ENCODE measurements at regions not wholly inside any gene's neighbourhood (a gene's known extent, or its start where the extent isn't known, plus 50 kb on each side); places are given as distances from the start of the nearest gene placed in this dataset.

DNA sequence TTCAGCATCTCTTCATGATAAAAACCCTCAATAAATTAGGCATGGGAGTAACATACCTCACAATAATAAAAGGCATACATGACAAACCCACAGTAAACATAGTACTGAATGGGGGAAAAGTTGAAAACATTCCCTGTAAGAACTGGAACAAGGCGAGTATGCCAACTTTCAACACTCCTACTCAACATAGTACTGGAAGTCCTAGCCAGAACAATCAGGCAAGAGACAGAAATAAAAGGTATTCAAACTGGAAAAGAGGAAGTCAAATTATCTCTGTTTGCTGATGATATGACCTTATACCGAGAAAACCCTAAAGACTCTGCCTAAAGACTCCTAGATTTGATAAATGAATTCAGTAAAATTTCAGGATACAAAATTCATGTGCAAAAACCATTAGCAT is 167.6 kb downstream of the TMEM38B start:
- no peak for DNase-seq (ENCODE audit: low read depth)

DNA sequence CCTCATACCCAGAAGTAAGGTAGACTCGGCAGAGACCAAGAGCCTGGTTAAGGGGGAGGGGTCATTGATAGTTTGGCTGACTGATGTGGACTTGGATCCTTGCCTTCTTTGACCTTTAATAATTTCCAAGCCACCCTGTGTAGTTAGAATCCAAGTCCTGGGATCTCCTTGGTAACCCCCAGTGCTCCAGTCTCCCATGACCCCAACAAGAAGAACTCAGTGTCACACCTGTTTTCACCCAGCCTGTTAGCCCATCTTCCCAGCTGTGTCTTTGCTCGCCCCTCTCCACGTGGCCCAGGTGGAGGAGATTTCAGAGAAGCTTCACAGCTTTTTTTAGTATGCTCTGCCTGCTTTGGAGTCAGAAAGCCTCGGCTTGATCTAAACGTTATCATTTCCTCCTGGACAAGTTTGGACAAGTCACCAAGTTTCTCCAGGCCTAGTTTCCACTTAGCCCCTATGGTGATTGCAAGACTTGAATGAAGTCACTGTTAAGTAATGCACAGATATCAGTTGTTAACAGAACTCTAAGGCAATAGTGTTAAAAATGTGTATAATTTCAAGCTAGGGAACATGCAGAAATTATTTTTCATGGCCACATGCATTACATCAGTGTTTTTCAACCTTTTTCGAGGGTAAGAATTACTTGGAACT is 170.0 kb downstream of the TMEM38B start:
- DNase-seq (ENCODE audit: low read depth) = no peak

DNA sequence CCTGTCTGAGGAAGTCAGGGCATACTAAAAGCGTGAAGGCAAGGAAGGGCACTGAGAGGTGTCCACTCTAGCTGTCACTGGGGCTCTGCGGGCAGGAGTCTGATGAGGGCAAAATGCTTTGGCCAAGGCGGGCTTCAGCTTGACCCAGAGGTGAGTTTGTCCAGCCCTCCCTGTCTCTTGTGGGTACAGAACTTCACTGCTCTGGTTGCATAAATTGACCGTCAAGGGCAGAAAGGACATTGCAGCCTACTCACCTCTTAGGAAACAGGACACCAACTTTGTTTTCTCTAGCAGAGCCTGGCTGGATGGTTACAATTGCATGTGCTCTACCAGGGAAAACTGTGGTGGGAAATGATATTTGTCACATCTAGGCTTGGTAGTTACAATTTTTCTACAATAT is 170.9 kb downstream of the TMEM38B start:
- no peak for DNase-seq (ENCODE audit: low read depth)

DNA sequence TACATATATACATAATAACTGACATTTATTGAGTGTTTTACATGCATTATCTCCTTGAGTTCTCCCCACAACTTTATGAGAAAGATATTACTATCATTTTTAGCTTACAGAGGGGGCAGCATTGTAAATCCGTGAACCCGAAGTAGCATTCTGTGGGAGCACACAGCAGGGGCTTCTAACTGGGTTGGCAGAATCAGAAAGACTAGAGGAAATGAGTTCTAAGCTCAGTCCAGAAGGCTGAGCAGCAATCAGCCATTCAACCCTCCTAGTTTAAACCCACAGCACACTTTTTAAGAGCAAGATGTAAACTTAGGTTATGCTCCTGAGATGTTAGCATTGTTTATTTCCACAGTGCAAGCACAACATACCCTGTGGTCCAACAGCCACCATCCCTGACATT is 177.2 kb downstream of the TMEM38B start:
- no peak for DNase-seq (ENCODE audit: low read depth)

DNA sequence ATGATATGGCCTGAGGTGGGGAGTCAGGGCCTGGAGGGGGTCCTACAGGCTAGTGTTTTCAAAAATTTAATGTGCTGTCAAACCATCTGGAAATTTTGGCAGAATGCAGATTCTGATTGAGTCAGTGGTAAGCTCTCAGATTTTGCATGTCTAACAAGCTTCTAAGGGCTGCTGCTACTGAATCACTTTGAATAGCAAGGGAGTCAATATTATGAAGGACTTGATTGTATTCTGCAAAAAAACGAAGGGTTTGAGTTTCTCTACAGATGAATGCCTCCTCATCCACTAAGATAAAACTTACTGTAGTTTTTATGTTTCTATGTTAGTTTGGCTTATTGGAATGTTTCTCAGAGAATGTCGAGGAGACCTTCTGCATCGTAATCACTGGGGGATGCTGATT is 179.5 kb downstream of the TMEM38B start:
- no peak for DNase-seq (ENCODE audit: low read depth)

DNA sequence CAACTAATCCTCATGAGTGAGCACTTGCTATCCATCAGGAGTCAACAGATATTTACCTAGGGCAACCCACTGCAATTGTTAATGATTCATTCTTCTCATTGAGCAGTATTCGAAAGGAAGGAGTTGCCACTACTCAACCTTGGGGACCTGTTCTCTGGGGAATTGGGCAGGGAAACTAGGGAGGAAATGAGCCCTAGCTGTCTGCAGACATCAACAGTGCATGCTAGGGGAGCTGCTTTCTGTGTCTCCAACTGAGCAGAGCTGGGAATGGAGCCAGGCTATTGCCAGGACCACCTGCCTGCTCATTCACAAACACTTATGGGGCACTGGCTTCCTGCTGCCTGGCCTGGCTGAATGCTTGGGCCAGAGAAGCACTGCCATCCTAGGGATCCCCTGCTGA is 183.4 kb downstream of the TMEM38B start:
- no peak for DNase-seq (ENCODE audit: low read depth)

DNA sequence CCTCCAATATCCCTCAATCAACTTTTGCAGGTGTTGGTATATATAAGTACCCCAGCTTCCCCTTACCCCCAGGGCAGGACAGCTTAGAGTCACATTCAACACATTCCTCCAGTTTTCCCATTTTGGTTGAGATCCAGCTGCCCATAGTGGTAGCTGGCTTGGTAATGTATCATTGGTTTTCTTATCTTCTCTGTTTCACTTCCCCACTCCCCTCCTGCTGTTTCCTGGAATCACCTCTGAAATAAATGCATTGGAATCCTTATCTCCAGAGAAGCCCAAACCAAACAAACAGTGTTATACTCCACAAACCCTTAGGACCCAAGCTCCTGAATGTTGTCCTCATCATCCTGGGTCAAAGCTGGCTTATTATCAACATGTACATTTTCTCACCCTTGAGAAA is 184.8 kb downstream of the TMEM38B start:
- DNase-seq (ENCODE audit: low read depth) = no peak

DNA sequence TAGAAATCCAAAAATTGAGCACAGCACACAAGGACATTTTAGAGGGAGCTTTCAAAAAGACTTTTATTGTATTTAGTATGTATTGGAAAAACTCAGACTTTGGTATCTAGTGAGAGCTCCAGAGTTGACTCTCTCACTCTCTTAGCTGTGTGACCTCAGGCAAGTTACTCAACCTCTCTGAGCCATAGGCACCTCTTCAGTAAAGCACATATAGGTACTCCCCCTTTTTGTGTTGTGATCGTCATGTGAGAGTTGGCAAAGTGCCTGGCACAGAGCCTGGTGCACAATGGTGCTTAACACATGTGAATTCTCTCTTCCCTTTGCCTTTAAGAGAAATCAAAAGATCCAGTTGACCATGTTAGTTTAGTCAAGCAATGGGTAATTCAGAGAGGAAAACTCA is 186.2 kb downstream of the TMEM38B start:
- no peak for DNase-seq (ENCODE audit: low read depth)

DNA sequence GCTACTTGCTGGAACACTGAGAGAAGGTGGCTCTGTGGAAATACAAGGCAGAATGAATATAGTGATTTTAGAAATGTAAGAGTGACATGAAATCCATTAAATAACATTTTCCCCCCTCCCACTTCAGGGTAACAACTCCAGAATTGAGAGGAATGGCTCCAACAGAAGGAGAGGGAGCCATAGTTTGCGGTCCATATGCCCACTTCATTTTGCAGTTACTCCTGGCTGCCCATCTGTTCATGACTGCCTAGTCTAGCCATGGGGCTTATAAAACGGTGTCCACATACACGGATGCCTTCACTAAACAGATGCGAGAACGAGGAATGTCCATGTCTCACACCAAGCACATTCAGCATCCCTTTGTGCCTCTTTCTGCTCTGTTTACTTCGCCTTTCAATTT is 186.7 kb downstream of the TMEM38B start:
- no peak for DNase-seq (ENCODE audit: low read depth)

DNA sequence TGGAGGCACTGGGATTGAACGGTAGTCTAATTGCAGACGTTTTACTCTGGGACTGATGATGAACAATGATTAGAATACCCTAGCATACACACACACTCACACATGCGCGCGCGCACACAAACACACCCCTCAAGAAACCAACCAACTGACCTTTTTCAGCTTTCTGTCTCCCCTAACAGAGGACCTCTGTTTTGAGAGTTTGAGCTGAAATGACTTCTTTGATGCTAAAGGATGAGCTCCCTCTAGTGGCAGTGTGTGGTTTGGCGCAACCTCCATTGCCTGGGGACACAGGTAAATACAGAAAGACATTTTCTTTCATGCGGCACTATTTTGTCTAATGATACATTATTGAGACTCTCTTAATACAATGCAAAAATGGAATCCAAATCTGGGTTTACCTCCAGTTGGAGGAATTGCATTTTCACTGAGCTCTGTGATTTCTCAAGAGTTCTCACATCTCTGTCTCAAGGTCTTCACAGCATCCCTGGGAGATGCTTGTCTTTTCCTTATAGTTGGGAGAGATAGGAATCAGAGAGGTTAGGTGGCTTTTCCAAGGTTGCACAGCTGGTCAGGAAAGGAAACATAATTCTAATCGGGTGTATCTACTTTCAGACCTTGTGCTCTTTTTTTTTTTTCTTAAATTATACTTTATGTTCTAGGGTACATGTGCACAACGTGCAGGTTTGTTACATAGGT is 187.5 kb downstream of the TMEM38B start:
- peak; percentile 53 for DNase-seq (ENCODE audit: low read depth)

DNA sequence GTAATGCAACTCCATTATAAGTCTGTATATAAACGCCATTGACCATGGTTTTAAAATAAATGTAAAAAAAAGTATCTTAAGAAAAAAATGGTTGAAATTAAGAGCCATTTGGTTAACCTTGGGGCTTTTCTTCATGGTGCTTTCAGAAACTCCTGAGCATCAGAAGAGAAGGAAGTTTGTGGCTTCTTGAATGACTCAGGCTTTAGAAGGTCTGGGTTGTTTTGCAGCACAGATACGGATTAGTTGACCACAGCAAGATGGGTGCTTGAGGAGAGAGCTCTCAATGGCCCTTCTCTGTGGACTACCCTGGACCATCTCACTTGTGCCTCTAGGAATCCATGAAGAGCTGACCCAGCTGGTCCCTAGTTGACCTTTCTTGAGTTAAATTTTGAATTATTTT is 189.5 kb downstream of the TMEM38B start:
- DNase-seq (ENCODE audit: low read depth) = no peak

DNA sequence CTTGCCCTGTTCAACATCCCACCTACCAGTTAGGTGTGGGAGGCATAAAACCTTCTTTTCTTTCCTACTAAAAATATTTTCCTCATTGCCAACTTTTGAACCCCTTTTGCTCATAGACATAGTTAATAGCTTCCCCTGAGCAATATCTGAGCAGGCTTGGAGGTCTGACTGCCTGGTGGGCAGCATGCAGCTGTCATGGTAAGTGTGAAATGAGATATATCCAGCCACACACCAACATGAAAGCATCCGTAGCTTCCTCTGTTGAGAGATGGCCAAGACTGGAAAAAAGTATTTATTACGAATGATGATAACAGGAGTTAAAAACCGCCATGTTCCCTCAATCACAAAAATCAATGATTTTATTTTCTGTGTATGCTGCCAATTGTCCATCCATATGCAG is 190.1 kb downstream of the TMEM38B start:
- no peak for DNase-seq (ENCODE audit: low read depth)

DNA sequence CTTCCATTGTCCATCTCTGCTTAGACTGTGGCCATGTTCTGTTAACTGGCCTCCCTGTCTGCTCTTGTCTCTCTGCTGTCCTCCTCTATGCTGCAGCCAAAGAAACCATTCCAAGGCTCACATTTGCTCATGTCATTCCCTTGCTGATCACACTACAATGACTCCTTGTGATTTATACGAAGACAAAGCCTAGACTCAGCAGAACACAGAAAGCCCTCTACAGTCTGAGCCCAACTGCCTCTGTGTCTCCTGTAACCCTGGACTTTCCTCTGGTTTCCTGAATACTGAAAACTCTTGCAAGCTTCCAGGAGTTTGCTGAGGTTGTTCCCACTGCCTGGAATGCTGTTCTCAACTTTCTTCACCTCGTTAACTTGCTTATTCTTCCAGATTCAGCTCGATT is 191.8 kb downstream of the TMEM38B start:
- no peak for DNase-seq (ENCODE audit: low read depth)

DNA sequence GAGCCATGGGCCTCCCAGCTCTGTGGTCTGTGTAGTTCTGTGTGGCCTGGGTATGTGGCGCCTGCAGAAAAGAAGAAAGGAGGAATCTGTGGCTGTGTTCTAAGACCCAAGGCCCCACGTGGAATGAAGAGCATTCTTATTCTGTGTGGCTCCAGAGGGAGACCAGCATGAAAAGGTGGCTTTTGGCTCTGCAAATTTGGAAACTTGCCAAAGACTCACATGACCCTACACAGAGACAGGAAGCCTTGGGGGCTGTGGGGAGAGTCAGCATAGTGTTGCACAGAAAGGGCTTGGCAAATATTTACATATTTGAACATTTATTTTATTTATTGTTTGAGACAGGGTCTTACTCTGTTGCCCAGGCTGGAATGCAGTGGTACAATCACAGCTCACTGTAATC is 193.3 kb downstream of the TMEM38B start:
- DNase-seq (ENCODE audit: low read depth) = no peak

DNA sequence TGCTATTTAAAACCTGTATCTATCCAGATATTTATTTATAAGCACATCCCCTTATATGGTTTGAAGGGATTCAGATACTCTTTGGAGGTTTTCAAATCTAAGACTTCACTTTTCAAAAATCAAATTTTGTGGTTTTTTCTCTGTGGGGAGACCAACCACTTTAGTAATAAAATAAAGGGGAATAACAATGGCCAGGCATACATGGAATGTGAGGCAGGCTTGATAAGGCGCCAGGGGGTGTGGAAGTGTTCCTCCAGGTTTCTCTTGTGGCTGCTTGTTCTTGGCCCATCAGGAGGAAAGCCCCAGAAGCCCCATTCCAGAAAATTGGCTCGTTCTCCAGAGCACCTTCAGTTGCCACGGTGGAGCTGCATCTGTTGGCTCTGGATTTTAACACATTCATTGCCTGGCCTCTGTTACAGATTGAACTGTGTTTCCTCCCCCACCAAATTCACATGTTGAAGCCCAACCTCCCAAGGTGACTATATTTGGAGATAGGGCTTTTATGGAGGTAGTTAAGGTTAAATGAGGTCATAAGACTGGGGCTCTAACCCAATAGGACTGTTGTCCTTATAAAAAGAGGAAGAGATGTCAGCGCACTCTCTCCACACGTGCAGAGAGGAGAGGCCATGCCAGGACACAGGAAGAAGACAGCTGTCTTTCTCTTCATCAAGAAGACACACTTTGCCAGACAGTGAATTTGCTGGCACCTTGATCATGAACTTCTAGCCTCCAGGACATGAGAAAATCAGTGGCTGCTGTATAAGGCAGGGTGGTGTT is 195.9 kb downstream of the TMEM38B start:
- no peak for DNase-seq (ENCODE audit: low read depth)

DNA sequence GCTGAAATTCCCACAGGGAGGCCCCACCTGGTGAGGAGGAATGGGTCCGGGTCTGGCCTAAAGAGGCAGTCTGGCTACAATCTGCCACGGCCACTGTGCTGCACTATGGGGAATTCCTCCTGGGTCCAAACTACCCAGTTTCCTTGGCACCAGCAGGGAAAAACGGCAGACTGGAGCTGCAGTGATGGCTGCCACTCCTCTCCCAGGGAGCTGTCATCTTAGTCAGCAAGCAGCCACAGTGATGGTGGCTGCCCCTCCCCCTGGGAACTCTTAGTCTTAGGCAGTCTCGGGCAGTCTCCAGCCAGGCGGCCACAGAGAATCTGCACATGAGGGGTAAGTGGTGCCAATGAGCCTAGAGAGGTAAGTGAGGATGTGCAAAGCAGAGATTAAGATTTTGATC is 205.8 kb downstream of the TMEM38B start:
- no peak for DNase-seq (ENCODE audit: low read depth)

DNA sequence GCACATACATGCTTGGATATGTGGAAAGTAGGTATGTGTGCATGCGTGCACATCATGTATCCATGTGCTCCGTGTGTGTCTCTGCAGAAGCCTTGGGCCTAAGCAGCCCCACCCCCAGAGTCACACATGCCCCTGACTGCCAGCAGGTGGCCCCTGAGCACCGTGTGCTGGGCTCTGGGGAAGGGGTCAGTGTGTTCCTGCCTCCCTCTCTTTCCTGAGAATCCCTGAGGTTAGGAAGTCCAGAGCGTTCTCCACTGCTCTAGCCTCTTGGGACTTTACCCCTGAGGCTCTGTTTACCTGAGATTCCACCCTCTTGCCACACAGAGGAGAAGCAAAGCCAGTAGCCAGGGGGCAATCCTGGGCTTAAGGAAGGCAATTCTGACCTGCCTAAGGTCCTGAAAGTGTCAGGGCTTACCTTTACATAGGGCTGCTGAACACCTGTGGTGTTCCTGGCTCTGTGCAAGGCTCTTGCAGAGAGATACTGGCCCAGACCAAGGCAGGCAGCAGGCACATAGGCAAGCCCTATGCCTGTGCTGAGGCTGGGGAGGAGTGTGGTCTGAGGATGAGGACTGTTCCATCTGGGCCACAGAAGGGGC is 207.3 kb downstream of the TMEM38B start:
- DNase-seq (ENCODE audit: low read depth) = no peak

DNA sequence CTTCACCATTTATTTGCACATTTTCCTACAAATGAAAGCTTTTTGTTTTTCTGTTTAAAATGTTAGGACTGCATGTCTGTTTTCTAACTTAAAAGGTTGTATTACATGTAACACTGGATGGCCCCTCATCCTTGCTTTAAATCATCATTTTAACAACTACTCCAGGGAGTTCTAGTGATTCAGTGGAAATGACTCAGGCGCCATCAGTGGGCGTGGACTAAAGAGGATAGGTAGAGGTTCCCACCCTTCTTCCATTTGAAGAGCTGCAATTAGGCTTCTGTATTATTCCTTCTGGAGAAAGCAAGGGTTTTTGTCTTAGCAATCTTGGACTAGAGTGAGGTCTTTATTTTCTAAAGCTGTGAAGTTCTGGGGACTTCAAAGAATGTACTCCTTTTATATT is 213.7 kb downstream of the TMEM38B start:
- DNase-seq (ENCODE audit: low read depth) = no peak

DNA sequence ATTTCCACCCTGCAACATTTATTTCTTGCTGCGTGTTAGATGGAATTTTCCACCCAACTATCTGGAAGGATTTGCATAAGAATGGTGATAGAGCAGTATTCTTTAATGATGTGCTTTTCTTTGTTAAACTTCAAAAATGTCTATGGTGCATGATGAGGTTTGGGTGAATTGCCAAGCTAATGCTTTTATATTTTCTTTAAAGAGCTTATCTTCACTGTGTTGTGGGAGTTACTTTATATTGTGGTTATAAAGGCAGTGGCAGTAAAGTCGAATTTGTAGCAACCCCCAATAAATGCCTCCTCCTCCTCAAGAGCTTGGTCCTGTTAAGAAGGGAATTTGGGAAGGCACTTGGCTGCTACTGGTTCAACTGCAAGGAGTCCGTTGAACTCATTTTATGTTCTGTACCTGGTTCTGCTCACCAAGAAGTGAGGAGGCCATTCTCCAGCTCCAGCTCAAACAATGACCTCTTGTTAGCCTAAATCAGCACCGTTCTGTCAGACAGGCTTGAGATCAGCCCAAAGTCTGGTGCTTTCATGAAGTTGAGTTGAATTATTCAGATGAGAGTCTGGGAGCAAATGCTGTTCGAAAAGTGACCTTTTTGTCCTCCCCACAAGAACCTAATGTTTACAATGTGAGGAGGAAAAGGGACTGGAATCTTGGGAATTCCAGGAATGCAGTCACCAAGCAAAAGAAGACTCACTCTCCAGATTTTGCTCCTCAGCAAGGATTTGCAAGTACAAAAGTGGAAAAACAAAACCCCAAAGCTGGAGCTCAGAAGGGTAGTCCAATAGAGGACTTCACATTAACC is 217.0 kb downstream of the TMEM38B start:
- DNase-seq (ENCODE audit: low read depth) = no peak

DNA sequence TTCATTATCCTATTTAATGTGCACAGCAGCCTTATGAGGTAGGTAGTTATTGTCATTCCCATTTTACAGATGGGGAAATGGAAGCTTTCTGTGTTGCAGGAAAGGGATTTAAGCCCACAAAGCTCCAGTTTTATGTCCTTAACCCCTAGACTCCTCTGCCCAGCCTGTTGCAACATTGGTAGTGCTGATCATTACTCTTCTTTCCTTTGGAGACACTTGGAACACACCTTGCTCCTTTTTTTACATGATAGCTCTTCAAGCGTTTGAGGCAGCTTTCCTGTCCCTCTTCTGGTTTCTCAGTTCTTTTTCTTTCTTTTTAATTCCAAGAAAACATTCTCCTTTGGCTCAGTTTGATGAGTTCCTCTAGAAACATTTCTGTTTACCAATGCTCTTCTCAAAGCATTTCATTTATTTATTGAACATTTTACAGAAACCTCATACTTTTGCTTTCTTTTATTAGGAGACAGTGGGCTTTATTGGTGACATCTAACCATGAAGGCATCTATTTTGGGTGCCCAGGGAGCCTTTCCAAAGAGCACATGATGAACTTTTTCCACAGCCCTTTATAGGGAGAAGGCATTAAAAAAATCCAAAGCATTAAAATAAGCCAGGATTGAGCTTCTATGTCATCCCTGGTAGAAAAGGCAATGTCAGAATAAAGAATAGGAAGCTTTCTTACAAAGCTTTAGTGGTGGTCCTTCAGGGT is 218.0 kb downstream of the TMEM38B start:
- DNase-seq (ENCODE audit: low read depth) = no peak

DNA sequence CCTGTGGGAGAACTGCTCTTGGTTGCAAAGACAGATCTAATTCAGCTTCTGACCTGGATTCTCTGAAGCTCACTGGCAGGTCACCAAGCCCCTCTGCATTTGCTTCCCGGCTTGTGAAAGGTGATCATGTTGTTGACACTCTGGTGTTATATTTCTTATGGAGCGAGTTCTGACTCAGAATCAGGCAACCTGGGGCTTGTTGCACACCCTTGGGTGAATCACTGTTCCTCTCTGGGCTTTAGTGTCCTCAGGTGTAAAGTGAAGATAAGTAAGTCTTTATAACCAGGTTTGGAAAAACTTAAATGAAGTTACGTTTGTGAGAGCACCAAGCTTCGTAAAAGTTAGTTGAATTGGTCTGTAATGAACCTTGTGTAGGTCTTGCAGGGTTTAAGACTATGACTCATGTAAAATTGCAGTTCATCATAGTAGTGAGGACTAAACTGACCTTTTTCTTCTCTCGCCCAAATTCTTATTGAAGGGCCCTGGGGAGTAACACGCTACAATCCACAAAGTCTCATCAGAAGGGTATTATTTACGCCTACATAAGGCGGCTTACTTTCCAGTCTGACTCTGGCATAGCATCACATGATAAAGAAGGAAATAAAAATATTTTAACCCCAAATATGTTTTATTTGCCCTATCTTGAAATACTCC is 218.6 kb downstream of the TMEM38B start:
- no peak for DNase-seq (ENCODE audit: low read depth)
